ENCODE measurements at regions not wholly inside any gene's neighbourhood (a gene's known extent, or its start where the extent isn't known, plus 50 kb on each side); places are given as distances from the start of the nearest gene placed in this dataset.

GRCh38 chr1:232726048-232726779 is 79.0 kb upstream of the MAP10 start:
- TF ChIP-seq MAFK (IDR thresholded peaks at IDR 0.05; ENCODE audit: low read length) (no peak), POLR2A (conservative IDR thresholded peaks at IDR 0.05) (no peak), PREB (CRISPR knock-in tag; IDR thresholded peaks at IDR 0.05) (no peak)
